CD1c-positive myeloid dendritic cell (primary cell): ENCODE measurements at regions not wholly inside any gene's neighbourhood (a gene's known extent, or its start where the extent isn't known, plus 50 kb on each side); places are given as distances from the start of the nearest gene placed in this dataset.
"Not testable (repeated sequence)": the region's sequence is repeated elsewhere in the genome, so short reads cannot be mapped to it uniquely, and the experiment has no call there.

Experiments used
- DNase-seq: peaks from one replicate; pipeline ENCODE4 v3.0.0-alpha.2; 2016; ENCODE audit errors: extremely low spot score

GRCh38 chr4:71209161-71209560 is 129.7 kb upstream of the SLC4A4 start:
- no peak for DNase-seq

DNA sequence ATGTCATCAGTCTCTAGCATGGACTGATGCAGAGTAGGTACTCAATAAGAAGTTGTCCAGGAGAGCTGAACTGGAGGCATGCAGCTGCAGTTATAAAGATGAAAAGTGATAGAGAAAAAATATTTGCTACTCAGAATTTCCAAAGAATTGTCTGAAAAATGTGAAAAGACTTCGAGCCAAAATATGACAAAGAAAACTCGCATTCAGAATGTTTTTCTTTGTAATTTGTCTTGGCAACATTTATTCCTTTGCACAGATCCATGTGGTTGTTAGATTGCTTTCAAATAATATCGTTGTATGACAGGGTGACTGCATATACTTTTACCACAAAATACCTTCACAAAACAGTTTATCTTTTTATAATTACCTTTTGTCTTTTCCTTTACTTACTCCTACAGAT is 128.0 kb upstream of the SLC4A4 start:
- DNase-seq: no peak

- DNase-seq: no peak
Measured at GRCh38 chr4:71211748-71212147, 127.1 kb upstream of the SLC4A4 start.

- DNase-seq: no peak
Measured at GRCh38 chr4:71212216-71212615, 126.6 kb upstream of the SLC4A4 start.

- DNase-seq: no peak
Measured at GRCh38 chr4:71214578-71214977, 124.2 kb upstream of the SLC4A4 start.

GRCh38 chr4:71216316-71216959 is 122.4 kb upstream of the SLC4A4 start:
- no peak for DNase-seq

DNA sequence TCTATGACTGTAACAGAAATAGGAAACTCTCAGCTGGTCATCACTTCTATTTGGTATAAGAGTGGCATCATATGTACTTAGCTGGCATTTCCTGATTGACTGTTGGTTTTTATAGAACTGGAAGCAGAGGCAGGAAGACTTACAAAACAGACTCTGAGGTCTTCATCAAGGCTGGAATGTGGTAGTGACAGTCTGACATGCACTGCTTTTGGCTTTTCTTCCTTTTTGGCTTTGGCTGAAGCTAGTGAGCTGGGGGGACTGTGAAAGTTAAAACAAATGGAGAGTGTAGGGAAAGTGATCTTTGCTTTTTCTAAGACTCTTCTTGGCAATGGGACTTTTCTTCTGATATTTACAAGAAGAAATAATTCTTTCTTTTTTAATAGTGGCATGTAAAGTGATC is 121.1 kb upstream of the SLC4A4 start:
- no peak for DNase-seq

DNA sequence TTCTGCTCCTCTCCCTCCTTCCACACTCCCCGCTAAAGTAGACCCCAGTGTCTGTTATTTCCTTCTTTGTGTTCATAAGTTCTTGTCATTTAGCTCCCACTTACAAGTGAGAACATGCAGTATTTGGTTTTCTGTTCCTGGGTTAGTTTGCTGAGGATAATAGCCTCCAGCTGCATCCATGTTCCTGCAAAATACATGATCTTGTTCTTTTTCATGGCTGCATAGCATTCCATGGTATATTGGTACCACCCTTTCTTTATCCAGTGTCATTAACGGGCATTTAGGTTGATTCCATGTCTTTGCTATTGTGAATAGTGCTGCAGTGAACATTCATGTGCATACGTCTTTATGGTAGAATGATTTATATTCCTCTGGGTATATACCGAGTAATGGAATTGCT is 118.0 kb upstream of the SLC4A4 start:
- not testable (repeated sequence) for DNase-seq

GRCh38 chr4:71221510-71222466 is 117.0 kb upstream of the SLC4A4 start:
- no peak for DNase-seq

GRCh38 chr4:71222661-71223060 is 116.2 kb upstream of the SLC4A4 start:
- no peak for DNase-seq

- DNase-seq: peak; percentile 7
Measured at GRCh38 chr4:71229477-71230270, 109.1 kb upstream of the SLC4A4 start.

GRCh38 chr4:71230271-71231128 is 108.3 kb upstream of the SLC4A4 start:
- no peak for DNase-seq

DNA sequence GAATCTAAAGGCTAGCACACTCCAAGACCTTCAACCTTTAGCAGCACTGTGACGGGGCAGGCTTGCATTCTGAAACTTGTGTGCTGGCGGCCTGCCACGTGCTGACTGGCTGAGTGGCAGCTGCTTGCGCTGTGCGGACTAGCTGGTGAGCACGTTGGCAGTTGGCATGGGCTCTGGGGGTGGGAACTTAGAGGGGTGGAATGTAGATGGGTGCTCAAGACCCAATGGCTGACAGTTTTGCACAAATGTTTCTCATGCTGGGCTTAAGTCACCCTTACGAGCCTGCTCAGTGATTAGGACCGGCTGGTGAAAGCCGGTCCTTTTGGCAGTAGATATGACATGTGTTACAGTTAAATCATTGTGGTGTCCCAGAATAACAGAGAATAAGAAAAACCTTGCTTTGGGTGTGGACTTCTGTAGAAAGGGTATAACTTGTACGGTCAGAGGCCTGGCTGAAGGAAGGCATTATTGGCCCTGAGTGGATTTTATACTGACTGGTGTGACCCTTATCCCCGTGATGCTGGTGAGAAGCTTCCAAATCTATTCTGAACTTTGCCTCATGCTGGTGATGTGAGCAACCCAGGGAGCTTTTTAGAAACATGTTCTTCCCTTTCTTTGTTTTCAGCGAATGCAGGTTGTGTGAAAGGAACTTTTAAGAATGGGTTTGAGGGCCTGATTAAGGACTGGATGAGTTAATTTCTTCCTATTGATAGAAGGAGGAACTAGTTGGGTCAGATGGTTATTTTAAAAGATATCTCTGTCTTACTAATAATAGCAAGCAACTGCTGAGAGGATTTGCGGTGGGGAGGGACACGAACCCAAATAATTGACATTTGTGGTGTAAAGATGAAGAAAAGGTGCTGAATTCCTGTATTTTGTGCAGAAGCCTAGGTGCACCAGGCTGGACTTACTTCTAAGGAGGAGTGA is 107.4 kb upstream of the SLC4A4 start:
- no peak for DNase-seq

DNA sequence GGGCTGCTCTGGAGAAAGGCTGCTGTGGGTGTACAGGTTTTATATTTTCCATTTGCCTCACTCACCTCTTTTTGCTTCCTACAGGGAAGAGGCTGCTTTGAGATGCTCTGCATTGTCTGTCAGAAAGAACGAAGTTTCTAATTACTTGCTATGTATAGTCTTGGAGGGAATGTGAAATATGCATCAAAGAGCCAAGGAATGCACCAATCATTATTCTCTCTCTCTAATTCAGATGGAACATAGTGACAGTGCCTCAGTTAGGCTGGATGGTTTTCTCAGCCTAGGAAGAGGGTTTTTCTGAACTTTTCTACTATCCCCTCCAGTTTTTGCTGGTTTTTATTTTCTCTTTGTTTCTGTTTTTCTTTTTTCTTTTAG is 106.8 kb upstream of the SLC4A4 start:
- no peak for DNase-seq

GRCh38 chr4:71232846-71233245 is 106.0 kb upstream of the SLC4A4 start:
- DNase-seq: no peak

DNA sequence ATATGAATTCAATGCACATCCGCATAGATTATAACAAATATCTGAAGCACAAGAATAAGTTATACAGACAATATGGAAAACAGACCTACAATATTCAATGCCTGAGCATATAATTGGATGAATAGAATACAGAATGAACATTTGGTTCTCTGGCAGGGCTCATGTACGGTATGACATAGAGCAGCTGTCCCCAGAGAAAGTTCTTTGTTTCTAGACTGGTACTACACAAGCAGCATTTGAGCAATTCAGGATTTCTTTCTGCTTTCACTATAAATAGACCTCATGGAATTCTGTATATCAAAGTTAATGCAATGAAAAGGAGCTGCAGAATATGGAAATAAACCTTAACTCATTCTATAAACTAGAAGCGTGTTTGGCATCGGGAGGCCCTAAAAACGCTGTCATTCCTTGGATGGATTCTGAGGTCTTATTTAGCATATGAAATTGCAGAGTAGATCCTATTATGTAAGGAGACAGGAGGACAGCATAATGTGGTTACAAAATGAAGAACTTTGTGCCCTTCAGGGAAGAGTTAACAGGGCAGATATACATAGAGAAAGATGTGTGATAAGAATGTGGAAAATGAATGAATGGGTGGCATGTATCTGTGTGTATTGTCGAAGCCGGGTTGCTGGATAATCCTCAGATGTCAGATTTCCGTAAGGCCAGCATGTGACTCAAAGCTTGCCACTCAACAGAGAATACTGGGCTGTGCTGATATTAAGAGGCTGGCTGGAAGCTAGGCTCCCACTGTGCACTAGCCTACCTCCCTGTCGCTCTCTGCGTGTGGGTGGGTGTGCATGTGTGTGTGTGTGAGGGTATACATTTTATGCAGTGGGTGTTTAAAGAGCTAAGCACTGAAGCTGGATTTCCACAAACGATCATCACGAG is 103.3 kb upstream of the SLC4A4 start:
- no peak for DNase-seq

- no peak for DNase-seq
Measured at GRCh38 chr4:71236226-71236625, 102.6 kb upstream of the SLC4A4 start.

GRCh38 chr4:71237641-71238040 is 101.2 kb upstream of the SLC4A4 start:
- DNase-seq: no peak

DNA sequence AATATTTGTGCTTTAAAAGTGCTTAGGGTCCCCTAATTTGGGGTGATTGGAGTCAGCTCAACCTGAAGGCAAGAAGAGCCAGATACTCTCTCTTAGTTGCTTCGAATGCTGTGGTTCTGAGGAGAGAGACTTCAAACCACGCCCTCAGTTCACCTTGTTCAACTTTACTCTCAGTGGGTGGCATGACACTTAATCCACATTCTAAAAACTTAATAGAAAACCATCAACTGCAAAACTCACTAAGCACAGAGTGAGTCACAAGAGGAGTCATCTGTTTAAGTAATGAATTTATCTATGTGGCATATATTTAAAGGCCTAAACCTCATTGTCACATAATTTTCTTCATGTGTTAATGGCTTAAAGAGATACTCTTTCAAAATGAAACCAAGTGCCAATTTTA is 99.5 kb upstream of the SLC4A4 start:
- no peak for DNase-seq
